GM18517 (cell line): ENCODE measurements at regions not wholly inside any gene's neighbourhood (a gene's known extent, or its start where the extent isn't known, plus 50 kb on each side); places are given as distances from the start of the nearest gene placed in this dataset.
"Not testable (repeated sequence)": the region's sequence is repeated elsewhere in the genome, so short reads cannot be mapped to it uniquely, and the experiment has no call there.

Experiments used
- ATAC-seq: cut with Tn5 transposase; IDR thresholded peaks from one replicate; pipeline ENCODE4 v1.9.1; 2021; ENCODE audit warnings: mild to moderate bottlenecking, moderate library complexity; ENCODE audit not compliant: unreplicated experiment

- ATAC-seq, result no peak
These were observed 960.0 kb downstream of the PLA2G4A start for GRCh38 chr1:187788718-187789117.

GRCh38 chr1:187790724-187791123, 962.0 kb downstream of the PLA2G4A start:
- no peak for ATAC-seq

GRCh38 chr1:187794561-187794960, 965.8 kb downstream of the PLA2G4A start:
- ATAC-seq, result no peak

- no peak for ATAC-seq
These were observed 980.8 kb downstream of the PLA2G4A start for GRCh38 chr1:187809549-187809948.

- ATAC-seq, result no peak
These were observed 987.9 kb downstream of the PLA2G4A start for GRCh38 chr1:187816646-187817045.

GRCh38 chr1:187817782-187818181, 989.0 kb downstream of the PLA2G4A start:
- no peak for ATAC-seq

GRCh38 chr1:187819086-187819485, 990.3 kb downstream of the PLA2G4A start:
- no peak for ATAC-seq

- no peak for ATAC-seq
These were observed 1007.8 kb downstream of the PLA2G4A start for GRCh38 chr1:187836557-187836956.

- ATAC-seq, result no peak
These were observed 1009.0 kb downstream of the PLA2G4A start for GRCh38 chr1:187837787-187838186.

GRCh38 chr1:187838335-187839293, 1009.9 kb downstream of the PLA2G4A start:
- no peak for ATAC-seq

GRCh38 chr1:187839873-187840272, 1011.1 kb downstream of the PLA2G4A start:
- no peak for ATAC-seq

- no peak for ATAC-seq
These were observed 1011.8 kb downstream of the PLA2G4A start for GRCh38 chr1:187840557-187840956.

GRCh38 chr1:187842406-187843165, 1013.8 kb downstream of the PLA2G4A start:
- no peak for ATAC-seq

- ATAC-seq, result no peak
These were observed 1015.6 kb downstream of the PLA2G4A start for GRCh38 chr1:187844313-187844712.

- ATAC-seq, result no peak
These were observed 1018.8 kb downstream of the PLA2G4A start for GRCh38 chr1:187847531-187847930.

- no peak for ATAC-seq
These were observed 1019.6 kb downstream of the PLA2G4A start for GRCh38 chr1:187848321-187848720.

GRCh38 chr1:187850146-187850545, 1021.4 kb downstream of the PLA2G4A start:
- not testable (repeated sequence) for ATAC-seq

GRCh38 chr1:187853505-187853904, 1024.8 kb downstream of the PLA2G4A start:
- ATAC-seq, result no peak

GRCh38 chr1:187854457-187854856, 1025.7 kb downstream of the PLA2G4A start:
- no peak for ATAC-seq

- no peak for ATAC-seq
These were observed 1033.8 kb downstream of the PLA2G4A start for GRCh38 chr1:187862506-187862905.

- ATAC-seq, result no peak
These were observed 1041.8 kb downstream of the PLA2G4A start for GRCh38 chr1:187870552-187870951.
